SK-N-SH (cell line): ENCODE measurements at regions not wholly inside any gene's neighbourhood (a gene's known extent, or its start where the extent isn't known, plus 50 kb on each side); places are given as distances from the start of the nearest gene placed in this dataset.

Source experiments
- CTCF ChIA-PET: fragments of 300-600, 350-600 bp; formaldehyde crosslinking; extraction: SDS; loops from one replicate; lab custom pipeline; 2021; lab: Yijun Ruan, JAX
- POLR2A ChIA-PET: fragments of 350-600 bp; sonication (Branson Sonifier 250); formaldehyde crosslinking; extraction: SDS; loops from one replicate; lab custom pipeline; 2020; ENCODE audit warnings: antibody characterized with exemption, inconsistent platforms; lab: Yijun Ruan, JAX
- DNase-seq: peaks from one replicate; pipeline ENCODE4 v3.0.0; 2012
- H2AFZ ChIP-seq: fragments of 200-600 bp; sonication (generic); 2 replicates; pipeline ENCODE4 v1.8.1; 2016; ENCODE audit warnings: antibody characterized with exemption, mild to moderate bottlenecking, low read depth
- H3F3A ChIP-seq: fragments of 200-600 bp; sonication (generic); replicated peaks from 2 replicates; pipeline ENCODE3; 2016; ENCODE audit warnings: antibody characterized with exemption, mild to moderate bottlenecking; ENCODE audit not compliant: insufficient read depth
- H3K27ac ChIP-seq, 2 experiments: fragments of 200-500 bp in 1 of 2; fragments of 200-600 bp in 1 of 2; sonication (Bioruptor generic) in 1 of 2; sonication (generic), shearing (Covaris generic) in 1 of 2; 2 replicates each; pipeline versions ENCODE4 v1.5.1 to v1.6.1; 2014 to 2016; ENCODE audit warnings: low read depth in 2 of 2, inconsistent platforms in 1 of 2, low read length in 1 of 2, mild to moderate bottlenecking in 1 of 2, mixed read lengths in 1 of 2
- H3K27me3 ChIP-seq: fragments of 200-600 bp; sonication (generic), shearing (Covaris generic); 2 replicates; pipeline ENCODE4 v1.6.1; 2016; ENCODE audit warnings: mixed run types; ENCODE audit not compliant: insufficient read depth
- H3K36me3 ChIP-seq, 2 experiments: fragments of 200-500 bp in 1 of 2; fragments of 200-600 bp in 1 of 2; sonication (Bioruptor generic) in 1 of 2; sonication (generic) in 1 of 2; replicated peaks in 1 of 2; 2 replicates each; pipeline versions ENCODE3 to v1.5.1; 2014 to 2016; ENCODE audit warnings: low read length in 1 of 2, mild to moderate bottlenecking in 1 of 2; ENCODE audit not compliant: insufficient read depth in 2 of 2, control insufficient read depth in 1 of 2
- H3K4me1 ChIP-seq, 2 experiments: fragments of 200-500 bp in 1 of 2; fragments of 200-600 bp in 1 of 2; sonication (Bioruptor generic) in 1 of 2; sonication (generic), shearing (Covaris generic) in 1 of 2; 2 replicates each; pipeline versions ENCODE4 v1.5.1 to v1.6.1; 2014 to 2016; ENCODE audit warnings: low read depth in 1 of 2, low read length in 1 of 2, mixed run types in 1 of 2; ENCODE audit not compliant: insufficient read depth in 2 of 2, control insufficient read depth in 1 of 2
- H3K4me2 ChIP-seq: fragments of 200-600 bp; sonication (generic), shearing (Covaris generic); 2 replicates; pipeline ENCODE4 v1.6.1; 2017; ENCODE audit warnings: mixed run types
- H3K4me3 ChIP-seq, 2 experiments: fragments of 200-500 bp in 1 of 2; fragments of 200-600 bp in 1 of 2; sonication (Bioruptor generic) in 1 of 2; sonication (generic), shearing (Covaris generic) in 1 of 2; 2 replicates each; pipeline versions ENCODE4 v1.5.1 to v1.8.1; 2014 to 2016; ENCODE audit warnings: low read depth in 2 of 2, inconsistent platforms in 1 of 2, low read length in 1 of 2, mild to moderate bottlenecking in 1 of 2, mixed read lengths in 1 of 2, moderate library complexity in 1 of 2
- H3K79me2 ChIP-seq: fragments of 200-600 bp; sonication (generic); 2 replicates; pipeline ENCODE4 v1.8.1; 2017; ENCODE audit warnings: mild to moderate bottlenecking; ENCODE audit not compliant: insufficient read depth
- H3K9ac ChIP-seq: fragments of 200-600 bp; sonication (generic); 2 replicates; pipeline ENCODE4 v1.6.1; 2017; ENCODE audit warnings: mixed run types
- H3K9me2 ChIP-seq: fragments of 200-600 bp; sonication (generic); 2 replicates; pipeline ENCODE4 v1.6.1; 2017; ENCODE audit warnings: mixed run types
- H3K9me3 ChIP-seq: fragments of 200-600 bp; sonication (generic); 2 replicates; pipeline ENCODE4 v1.6.1; 2017; ENCODE audit warnings: mixed run types, mild to moderate bottlenecking, moderate library complexity
- H4K20me1 ChIP-seq: fragments of 200-600 bp; sonication (generic); 2 replicates; pipeline ENCODE4 v1.6.1; 2017; ENCODE audit warnings: mild to moderate bottlenecking, mixed run types; ENCODE audit not compliant: insufficient read depth
- CHD2 ChIP-seq: fragments of 150-350 bp; IDR thresholded peaks from 2 replicates; pipeline ENCODE4 v1.6.1; 2018; ENCODE audit warnings: low read length; ENCODE audit not compliant: partially characterized antibody
- EP300 ChIP-seq, 2 experiments: IDR thresholded peaks; 2 replicates each; pipeline versions ENCODE4 v1.4.0 to v1.6.1; 2012; ENCODE audit warnings: borderline replicate concordance in 1 of 2, low read depth in 1 of 2, low read length in 1 of 2
- FOSL2 ChIP-seq: IDR thresholded peaks from 2 replicates; pipeline ENCODE4 v1.4.0; 2012; ENCODE audit warnings: low read depth, mild to moderate bottlenecking, moderate library complexity, borderline replicate concordance
- FOXM1 ChIP-seq: IDR thresholded peaks from 2 replicates; pipeline ENCODE4 v1.4.0; 2012; ENCODE audit warnings: low read depth, mild to moderate bottlenecking
- GABPA ChIP-seq: IDR thresholded peaks from 2 replicates; pipeline ENCODE4 v1.4.0; 2012; ENCODE audit warnings: low read depth, mild to moderate bottlenecking
- JUND ChIP-seq: IDR thresholded peaks from 2 replicates; pipeline ENCODE4 v1.4.0; 2012
- MAX ChIP-seq: IDR thresholded peaks from 2 replicates; pipeline ENCODE4 v1.4.0; 2012; ENCODE audit warnings: low read depth
- MEF2A ChIP-seq: IDR thresholded peaks from 2 replicates; pipeline ENCODE4 v1.4.0; 2012; ENCODE audit warnings: low read depth, borderline replicate concordance
- MXI1 ChIP-seq: IDR thresholded peaks from 2 replicates; pipeline ENCODE4 v1.6.1; 2012; ENCODE audit warnings: mild to moderate bottlenecking, low read depth, low read length, improper control_type of control experiment
- NRF1 ChIP-seq: IDR thresholded peaks from 2 replicates; pipeline ENCODE4 v1.6.1; 2012; ENCODE audit warnings: low read depth, mild to moderate bottlenecking, low read length
- POLR2AphosphoS5 ChIP-seq: IDR thresholded peaks from 2 replicates; pipeline ENCODE4 v1.6.1; 2012; ENCODE audit warnings: low read depth, low read length
- RCOR1 ChIP-seq: fragments of 150-350 bp; IDR thresholded peaks from 2 replicates; pipeline ENCODE4 v1.6.1; 2017; ENCODE audit warnings: antibody characterized with exemption, low read length
- REST ChIP-seq: IDR thresholded peaks from 2 replicates; pipeline ENCODE4 v1.6.1; 2012; ENCODE audit warnings: mild to moderate bottlenecking, low read depth, low read length, moderate library complexity
- RXRA ChIP-seq: IDR thresholded peaks from 2 replicates; pipeline ENCODE4 v1.4.0; 2012; ENCODE audit warnings: low read depth, mild to moderate bottlenecking, borderline replicate concordance
- TEAD4 ChIP-seq: IDR thresholded peaks from 2 replicates; pipeline ENCODE4 v1.4.0; 2012; ENCODE audit warnings: mild to moderate bottlenecking, borderline replicate concordance; ENCODE audit not compliant: insufficient read depth
- YY1 ChIP-seq: IDR thresholded peaks from 2 replicates; pipeline ENCODE4 v1.4.0; 2012; ENCODE audit warnings: low read depth, mild to moderate bottlenecking
- ZBTB33 ChIP-seq: IDR thresholded peaks from 2 replicates; pipeline ENCODE4 v1.4.0; 2012; ENCODE audit warnings: low read depth, borderline replicate concordance
- WGBS: methylation state at CpG from one replicate; pipeline ENCODE4 v1.1.6; 2017; ENCODE audit warnings: low lambda C conversion rate; 5-methylcytosine and 5-hydroxymethylcytosine counted together
- TF ChIP-seq, protein P1 (sequence below): IDR thresholded peaks from 2 replicates; pipeline ENCODE4; 2012
- TF ChIP-seq, protein P2 (sequence below): fragments of 150-350 bp; IDR thresholded peaks from 2 replicates; pipeline ENCODE4 v1.6.1; 2016; ENCODE audit warnings: mild to moderate bottlenecking, low read depth, low read length
- TF ChIP-seq, protein P3 (sequence below): fragments of 200-600 bp; sonication (generic); IDR thresholded peaks from 2 replicates; pipeline ENCODE4 v1.6.1; 2017; ENCODE audit warnings: antibody characterized with exemption, mild to moderate bottlenecking, moderate library complexity
- TF ChIP-seq, protein P4 (sequence below): IDR thresholded peaks from 2 replicates; pipeline ENCODE4 v1.4.0; 2012; ENCODE audit warnings: low read depth, borderline replicate concordance

- TF ChIP-seq, protein P1, sequence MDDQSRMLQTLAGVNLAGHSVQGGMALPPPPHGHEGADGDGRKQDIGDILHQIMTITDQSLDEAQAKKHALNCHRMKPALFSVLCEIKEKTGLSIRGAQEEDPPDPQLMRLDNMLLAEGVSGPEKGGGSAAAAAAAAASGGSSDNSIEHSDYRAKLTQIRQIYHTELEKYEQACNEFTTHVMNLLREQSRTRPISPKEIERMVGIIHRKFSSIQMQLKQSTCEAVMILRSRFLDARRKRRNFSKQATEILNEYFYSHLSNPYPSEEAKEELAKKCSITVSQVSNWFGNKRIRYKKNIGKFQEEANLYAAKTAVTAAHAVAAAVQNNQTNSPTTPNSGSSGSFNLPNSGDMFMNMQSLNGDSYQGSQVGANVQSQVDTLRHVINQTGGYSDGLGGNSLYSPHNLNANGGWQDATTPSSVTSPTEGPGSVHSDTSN = no peak
- no peak for TF ChIP-seq YY1
- TF ChIP-seq GABPA = no peak
- TF ChIP-seq, protein P2, sequence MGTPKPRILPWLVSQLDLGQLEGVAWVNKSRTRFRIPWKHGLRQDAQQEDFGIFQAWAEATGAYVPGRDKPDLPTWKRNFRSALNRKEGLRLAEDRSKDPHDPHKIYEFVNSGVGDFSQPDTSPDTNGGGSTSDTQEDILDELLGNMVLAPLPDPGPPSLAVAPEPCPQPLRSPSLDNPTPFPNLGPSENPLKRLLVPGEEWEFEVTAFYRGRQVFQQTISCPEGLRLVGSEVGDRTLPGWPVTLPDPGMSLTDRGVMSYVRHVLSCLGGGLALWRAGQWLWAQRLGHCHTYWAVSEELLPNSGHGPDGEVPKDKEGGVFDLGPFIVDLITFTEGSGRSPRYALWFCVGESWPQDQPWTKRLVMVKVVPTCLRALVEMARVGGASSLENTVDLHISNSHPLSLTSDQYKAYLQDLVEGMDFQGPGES = no peak
- no peak for TF ChIP-seq CHD2
These were observed 308.1 kb upstream of the ATP10A start (continued) for GRCh38 chr15:26171266-26171665.

- Histone ChIP-seq H3K9me2 (no peaks in the 10 kb centered on the region), H4K20me1 (no peaks in the 10 kb centered on the region), H3K4me3 (no peak overlapping the region), H3K4me2 (no peak overlapping the region), H3K27ac (no peak overlapping the region), H3K36me3 (no peaks in the 10 kb centered on the region), H3F3A (no peaks in the 10 kb centered on the region), H3K9ac (no peak overlapping the region), H3K27me3 (no peaks in the 10 kb centered on the region), H3K79me2 (no peaks in the 10 kb centered on the region), H3K4me1 (no peaks in the 10 kb centered on the region), H3K9me3 (no peaks in the 10 kb centered on the region), H2AFZ (no peak overlapping the region)
- POLR2A ChIA-PET = no interaction called here
- 22% methylated on average over 4 of the region's 4 CpGs for WGBS
- CTCF ChIA-PET = no interaction called here
- no peak for DNase-seq
- TF ChIP-seq NRF1 (no peak), MXI1 (no peak), EP300 (IDR thresholded peaks at IDR 0.05; ENCODE audit: borderline replicate concordance in 1 of 2, low read depth in 1 of 2, low read length in 1 of 2) (no peak), MAX (no peak), RCOR1 (no peak), YY1 (no peak), FOSL2 (no peak), REST (no peak), TEAD4 (no peak), MEF2A (no peak), POLR2AphosphoS5 (no peak), ZBTB33 (no peak), JUND (no peak), RXRA (no peak), FOXM1 (no peak)
- TF ChIP-seq, protein P3, sequence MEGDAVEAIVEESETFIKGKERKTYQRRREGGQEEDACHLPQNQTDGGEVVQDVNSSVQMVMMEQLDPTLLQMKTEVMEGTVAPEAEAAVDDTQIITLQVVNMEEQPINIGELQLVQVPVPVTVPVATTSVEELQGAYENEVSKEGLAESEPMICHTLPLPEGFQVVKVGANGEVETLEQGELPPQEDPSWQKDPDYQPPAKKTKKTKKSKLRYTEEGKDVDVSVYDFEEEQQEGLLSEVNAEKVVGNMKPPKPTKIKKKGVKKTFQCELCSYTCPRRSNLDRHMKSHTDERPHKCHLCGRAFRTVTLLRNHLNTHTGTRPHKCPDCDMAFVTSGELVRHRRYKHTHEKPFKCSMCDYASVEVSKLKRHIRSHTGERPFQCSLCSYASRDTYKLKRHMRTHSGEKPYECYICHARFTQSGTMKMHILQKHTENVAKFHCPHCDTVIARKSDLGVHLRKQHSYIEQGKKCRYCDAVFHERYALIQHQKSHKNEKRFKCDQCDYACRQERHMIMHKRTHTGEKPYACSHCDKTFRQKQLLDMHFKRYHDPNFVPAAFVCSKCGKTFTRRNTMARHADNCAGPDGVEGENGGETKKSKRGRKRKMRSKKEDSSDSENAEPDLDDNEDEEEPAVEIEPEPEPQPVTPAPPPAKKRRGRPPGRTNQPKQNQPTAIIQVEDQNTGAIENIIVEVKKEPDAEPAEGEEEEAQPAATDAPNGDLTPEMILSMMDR = no peak
- TF ChIP-seq, protein P1 = no peak
- TF ChIP-seq, protein P4, sequence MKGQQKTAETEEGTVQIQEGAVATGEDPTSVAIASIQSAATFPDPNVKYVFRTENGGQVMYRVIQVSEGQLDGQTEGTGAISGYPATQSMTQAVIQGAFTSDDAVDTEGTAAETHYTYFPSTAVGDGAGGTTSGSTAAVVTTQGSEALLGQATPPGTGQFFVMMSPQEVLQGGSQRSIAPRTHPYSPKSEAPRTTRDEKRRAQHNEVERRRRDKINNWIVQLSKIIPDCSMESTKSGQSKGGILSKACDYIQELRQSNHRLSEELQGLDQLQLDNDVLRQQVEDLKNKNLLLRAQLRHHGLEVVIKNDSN = no peak
These were observed 303.3 kb upstream of the ATP10A start for GRCh38 chr15:26166429-26166828.
